ENCODE measurements at regions not wholly inside any gene's neighbourhood (a gene's known extent, or its start where the extent isn't known, plus 50 kb on each side); places are given as distances from the start of the nearest gene placed in this dataset.

DNA sequence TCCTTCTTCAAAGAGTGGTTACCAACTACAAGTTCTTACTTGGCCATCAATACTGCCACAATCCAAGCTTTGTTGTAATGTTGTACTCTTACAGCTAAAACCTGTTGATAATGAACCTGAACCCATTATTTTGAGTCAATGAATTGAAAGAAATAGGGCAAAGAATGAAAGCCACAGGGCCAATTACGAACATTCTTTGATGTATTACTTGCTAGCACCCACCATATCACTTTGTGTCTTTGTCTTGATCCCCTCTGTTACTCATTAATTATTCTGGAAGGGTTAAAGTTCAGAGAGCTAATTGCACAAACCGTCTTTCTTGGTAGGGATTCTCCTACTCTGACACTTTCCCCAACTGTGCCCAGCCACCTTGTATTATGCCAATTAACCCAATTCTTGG lies 53.2 kb upstream of the TFEC start:
- no peak for DNase-seq

DNA sequence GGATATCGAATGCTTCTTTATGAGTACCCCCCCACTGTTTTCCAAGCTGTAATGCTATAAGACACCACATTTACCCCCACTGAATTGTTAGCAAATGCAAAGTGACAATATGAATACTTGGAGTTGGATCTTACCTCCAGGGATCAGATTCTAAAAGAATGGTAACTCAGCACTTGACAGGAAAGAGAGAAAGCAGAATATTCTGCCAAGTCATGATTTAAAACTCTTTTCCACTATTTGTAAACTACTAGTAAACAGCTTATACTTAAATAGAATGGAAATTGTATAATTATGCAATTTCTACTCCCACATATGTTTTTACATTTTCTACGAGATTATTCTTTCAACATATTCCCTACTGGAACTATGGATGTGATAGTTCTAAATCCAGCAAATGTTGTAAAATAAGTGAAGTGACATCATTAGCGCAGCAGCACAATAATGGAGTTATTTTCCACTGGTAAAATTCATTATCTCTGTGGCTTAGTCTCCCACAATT lies 56.0 kb upstream of the TFEC start:
- DNase-seq: no peak

DNA sequence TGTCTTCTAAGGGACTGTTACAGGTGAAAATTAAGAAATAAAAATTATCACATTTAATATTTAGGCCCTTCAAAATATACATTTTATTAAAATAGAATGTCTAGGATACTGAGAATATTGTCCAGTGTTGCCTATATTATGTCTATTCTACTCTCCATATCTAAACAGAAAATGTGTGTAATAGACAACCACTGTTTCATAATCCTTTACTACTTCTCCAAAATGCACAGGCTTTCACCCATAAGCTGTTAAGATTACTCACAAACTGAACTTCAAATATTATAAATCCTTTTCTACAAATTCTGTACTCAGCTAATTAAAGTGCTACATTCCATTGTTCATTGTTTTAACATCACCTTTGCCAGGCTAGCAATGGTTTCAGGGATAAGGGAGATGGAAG lies 56.7 kb upstream of the TFEC start:
- DNase-seq: no peak

DNA sequence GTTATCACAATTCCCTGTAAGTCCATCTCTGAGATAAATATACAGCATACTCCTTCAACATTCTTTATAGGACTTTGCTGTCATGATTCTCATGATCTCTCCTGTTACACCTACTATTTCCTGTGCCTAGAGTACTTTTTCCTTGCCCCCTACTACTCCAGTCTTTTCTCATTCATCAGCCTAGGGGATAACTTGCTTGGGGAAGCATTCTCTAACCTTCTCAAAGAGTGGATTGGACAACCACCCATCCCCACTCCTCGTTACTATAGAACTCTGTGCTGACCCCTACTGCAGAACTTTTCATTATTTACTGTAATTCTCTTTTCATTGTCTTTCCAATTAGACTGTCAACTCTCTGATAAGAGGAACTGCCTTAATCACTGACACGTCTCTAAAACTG lies 57.4 kb upstream of the TFEC start:
- no peak for DNase-seq

DNA sequence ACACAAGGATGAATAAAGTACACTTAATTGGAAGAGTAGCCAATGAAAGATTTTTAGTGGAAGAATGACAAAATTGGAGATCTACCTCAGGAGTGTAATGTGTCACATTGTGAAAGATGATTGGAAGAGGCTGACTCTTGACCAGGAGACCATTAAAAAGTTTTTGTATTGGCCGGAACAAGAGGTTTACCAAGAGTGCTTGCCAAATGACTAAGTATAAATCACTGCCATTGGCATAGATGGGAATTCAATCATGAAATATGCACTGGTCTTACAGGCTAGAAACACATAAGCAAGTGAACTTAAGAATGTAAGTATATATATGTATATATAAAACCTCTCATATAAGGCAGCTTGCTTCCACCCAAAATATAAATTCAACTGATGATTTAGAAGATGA lies 58.7 kb upstream of the TFEC start:
- no peak for DNase-seq

DNA sequence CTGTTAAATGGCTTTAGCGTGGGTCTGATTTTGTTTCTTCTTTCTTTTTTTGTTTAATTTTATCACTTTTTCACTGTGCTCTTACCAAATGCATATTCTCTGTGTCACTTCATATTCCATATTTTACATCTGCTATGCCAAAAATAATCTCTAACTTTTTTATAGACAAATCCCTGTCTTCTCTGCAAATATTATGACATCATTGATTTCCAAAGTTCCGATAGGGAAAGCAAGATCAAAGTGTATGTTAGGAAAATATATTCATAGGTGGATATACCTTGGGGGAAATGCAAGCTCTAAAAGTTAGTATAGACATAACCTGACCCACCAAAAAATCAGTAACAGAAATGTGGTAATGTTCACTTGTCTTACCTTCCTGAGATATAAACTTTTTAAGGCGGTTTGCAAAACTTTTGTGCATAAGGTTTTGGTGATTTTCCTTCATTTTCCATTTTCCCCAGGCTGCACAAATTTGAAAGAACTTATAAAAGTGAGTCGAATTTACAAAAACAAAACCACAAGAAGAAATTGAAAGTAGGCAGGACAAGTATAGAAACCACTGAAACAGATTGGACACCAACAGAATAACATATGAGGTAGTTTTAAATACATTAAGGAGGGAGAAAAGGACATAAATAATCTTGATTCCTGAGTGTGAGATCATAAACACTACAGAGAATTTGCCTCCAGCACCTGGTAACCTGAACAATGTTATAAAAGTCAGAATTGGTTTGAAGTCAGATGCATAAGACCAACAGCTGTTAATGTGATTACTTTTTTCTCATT lies 63.1 kb upstream of the TFEC start:
- DNase-seq: no peak

DNA sequence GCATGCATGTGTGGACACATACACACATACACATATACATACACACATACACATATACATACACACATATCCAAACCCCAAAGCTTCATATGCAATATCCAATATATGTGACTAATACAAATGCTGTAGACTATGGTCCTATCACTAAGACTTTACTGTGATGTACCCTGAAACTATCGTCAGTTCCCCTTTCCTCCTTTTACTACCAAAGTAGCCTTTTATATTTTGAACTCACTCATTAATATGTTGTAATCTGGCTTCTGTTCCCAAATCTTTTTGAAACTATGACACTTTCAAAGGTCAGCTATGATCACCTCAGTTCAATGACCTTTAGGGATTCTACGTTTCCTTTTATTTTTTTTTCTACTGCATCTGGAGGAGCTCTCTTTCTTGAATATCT lies 64.8 kb upstream of the TFEC start:
- no peak for DNase-seq

DNA sequence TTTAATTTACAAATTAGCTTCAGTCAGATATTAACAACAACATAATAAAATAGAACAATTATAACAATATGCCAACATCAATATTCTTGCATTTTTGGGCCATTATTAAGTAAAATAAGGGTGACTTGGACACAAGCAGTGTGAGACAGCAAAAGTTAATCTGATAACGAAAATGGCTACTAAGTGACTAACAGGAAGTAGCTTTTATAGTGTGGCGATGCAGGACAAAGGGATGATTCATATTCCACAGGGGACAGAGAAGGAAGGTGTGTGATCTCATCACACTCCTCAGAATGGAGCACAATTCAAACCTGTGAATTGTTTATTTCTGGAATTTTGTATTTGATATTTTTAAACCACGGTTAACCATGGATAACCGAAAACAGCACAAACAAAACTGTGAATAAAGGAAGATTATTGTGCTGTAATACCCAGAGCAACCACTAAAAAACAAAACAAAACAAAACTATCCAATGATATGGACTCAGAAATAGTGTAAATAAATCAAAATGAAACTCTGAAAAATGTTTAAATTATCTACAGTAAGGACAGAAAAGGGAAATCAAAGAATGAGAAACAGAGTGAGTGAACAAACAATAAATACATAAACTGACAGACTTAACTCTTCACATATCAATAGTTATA lies 66.9 kb upstream of the TFEC start:
- no peak for DNase-seq

DNA sequence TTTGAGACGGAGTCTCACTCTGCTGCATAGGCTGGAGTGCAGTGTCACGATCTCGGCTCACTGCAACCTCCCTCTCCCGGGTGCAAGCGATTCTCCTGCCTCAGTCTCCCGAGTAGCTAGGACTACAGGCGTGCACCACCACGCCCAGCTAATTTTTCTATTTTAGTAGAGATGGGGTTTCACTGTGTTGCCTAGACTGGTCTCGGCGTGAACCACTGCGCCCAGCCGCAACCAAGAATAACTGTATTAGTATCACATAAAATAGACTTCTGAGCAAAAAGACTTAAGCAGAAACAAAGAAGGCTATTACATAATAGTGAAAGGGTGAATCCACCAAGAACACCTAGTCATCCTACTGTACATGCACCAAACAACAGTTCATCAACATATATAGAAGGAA lies 67.6 kb upstream of the TFEC start:
- DNase-seq: no peak

DNA sequence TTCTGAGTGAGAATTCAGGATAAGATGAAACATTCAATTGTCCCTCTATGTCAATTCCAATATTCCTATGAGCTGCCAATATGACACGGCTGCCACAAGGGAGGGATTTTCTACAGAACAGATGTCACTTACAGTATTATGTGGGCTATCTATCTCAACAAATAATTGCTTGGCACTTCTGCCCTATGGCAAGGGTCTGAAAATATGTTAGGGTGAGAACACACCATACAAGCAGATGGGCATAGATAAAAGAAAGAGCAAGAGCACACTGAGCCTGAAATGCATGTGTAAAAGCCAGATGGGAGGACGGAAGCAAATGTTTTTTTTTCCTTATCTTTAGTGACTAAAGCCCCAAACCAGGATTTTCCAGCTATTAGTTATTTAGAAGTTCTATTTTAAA lies 70.1 kb upstream of the TFEC start:
- DNase-seq: no peak

DNA sequence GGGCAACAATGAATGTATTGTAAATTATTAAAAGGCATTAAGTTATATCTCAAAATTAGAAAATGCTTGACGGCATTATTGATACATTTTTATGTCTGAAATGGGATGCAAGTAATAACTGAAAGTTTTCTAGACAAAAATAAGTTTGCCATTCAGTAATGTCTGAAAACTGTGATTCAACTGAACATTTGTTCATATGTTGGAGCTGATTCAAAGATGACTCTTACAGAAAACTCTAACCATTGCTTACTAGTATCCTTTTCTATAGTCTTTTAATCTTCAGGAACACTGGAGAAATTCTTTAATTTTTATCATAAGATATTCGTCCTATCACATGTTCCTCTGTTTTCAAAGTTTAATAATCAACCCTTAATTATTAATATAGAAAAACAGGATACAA lies 71.1 kb upstream of the TFEC start:
- DNase-seq: no peak

DNA sequence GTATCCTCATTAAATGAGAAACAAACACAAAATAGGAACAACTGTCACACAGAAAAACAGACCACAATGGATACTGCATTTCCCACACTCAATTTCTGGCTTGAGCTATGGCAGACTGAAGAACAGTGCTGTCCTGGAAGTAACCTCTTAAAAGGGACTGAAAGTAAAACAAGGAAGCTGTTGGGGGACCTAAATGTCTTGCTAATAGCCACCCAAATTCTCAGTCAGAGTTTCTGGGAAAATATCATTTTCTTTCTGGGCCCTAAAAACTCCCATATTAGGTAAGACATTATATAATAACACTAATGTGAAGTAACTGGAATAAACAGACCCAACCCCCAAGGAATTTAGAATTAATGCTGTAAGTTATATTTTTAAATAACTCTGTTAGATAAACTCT lies 80.9 kb upstream of the TFEC start:
- DNase-seq: no peak

DNA sequence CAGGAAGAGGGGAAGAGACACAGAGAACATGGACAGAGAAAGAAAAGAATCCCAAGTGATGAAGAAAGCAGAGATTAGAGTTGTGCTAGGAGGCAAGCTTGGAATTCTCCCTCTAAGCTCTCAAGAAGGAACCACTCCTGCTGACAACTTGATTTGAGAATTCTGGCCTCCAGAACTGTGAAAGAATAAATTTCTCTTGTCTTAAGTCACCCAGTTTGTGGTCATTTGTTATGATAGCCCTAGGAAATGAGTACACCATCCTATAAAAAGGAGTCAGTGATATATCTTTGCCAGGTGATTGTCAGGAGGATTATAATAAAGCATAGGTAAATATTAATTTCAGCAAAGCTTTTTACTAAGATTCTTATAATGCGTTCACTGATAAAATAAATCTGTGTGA lies 82.7 kb upstream of the TFEC start:
- DNase-seq: no peak

DNA sequence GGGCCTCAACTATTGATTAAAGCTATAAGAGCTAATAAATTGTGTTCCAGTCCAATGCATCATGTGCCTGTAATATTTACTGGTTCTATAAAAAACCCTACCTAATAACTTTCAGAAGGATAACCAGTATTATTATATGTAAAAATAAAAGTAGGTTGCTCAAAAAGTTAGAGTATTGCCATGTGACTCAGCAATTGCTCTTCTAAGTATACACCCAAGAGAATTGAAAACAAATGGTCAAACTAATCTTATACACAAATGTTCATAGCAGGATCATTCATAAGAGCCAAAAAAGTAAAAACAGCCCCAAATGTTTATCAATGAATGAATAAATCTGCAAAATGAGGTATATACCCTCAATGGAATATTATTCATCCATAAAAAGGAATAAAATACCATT lies 89.5 kb upstream of the TES start:
- DNase-seq: no peak

DNA sequence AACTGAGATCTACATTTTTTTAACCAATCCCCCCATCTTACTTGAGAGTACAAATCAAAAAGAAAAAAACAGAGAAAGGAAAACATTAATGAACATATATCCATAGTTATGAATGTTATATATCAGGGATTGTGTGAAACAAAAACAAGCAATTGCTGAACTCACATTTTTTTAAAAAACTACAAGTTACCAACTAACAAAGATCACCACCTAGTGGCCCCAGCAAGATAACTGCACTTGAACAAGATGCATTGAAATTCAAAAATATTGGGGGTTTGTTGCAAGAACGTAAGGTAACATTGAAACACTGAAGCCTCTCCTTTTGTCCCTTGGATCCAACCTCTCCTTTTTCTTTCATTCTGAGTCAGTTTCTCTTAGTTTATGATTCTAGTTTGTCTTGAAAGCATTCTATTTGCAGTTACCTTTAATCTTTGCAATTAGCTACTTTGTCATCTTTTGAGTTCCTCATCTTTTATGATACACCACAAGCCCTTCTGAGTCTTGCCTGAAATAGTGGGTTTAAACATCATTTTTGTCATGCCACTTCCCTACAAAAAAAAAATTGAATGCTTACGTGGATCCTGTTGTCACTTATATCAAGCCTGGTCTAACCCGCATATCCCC lies 87.3 kb upstream of the TES start:
- DNase-seq: peak; percentile 31

DNA sequence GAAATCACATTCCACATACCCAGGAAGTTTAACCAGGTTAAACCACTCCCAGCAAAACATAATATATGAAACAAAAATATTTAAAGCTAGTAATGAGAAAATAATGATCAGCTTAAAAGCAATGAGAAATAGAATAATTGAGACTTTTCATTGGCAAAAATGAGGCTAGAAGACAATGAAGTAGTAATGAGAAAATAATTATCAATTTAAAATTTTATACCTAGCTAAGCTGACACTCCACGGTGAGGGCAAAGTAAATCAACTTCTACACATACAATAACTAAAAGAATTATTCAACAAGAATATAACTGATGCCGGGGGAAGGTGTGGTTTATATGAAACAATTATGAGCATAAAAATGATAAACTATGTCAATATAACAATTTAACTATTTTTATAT lies 82.2 kb upstream of the TES start:
- no peak for DNase-seq

DNA sequence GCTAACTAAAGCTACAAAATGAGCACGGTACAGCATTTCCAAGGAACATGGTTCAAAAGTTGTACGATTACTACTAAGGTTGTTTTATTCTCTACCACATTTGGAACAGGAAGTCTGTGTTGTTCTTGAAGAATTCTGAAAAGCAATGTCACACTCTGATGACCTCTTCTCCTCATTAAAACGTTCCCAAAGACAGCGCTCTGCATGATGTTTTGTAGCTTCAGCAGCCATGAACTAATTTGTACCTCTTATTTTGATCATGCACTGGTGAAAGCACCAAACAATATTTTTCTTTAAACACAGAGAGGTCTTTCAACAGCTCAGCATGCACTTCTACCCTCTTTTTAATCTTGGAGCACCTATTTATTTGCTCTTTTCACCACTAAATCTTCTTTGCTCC lies 75.0 kb upstream of the TES start:
- DNase-seq: no peak

DNA sequence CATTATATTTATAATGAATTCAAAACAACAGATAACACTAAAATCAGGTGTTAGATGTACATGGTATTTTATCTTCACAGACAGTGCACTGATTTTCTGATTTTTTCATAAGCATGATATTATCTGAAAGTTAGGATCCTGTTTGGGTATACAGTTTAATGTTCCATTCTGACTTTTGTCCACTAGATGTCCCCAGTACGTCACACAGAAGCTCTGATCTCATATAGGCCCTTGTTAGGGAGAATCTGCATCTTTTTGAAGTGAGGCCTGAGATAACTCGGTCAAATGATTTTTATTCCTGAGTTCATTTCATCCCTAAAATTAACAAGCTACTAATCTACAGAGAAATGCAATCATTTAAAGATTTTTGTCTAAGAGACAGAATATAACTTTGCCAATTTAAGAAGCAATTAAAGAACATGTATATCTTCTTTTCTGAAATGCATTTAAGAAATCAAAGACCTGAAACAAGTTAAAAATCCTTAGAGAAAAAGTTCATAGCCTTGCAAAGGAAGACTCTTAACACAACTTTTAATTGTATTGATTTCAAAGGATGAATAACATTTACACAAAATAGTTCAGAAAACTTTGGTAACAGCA lies 72.0 kb upstream of the TES start:
- DNase-seq: peak; percentile 46

DNA sequence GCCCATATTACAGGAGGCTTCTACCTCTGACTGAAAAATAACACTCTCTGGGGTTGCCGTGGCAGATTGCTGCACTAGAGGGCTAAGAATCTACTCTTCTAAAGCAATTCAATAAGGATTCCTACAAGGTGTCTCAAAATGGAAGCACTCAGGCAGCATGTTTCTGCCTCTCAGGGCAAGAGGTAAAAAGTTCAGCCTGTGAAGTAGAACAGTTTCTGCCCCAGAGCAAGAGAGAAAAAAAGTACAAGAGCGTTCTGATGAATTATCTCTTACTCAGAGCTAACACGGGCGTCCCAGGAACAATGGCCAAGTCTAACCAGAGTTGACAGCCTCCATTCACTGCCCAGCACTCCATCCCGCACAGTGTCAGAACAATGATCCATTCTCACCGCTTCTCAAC lies 71.3 kb upstream of the TES start:
- DNase-seq: no peak

DNA sequence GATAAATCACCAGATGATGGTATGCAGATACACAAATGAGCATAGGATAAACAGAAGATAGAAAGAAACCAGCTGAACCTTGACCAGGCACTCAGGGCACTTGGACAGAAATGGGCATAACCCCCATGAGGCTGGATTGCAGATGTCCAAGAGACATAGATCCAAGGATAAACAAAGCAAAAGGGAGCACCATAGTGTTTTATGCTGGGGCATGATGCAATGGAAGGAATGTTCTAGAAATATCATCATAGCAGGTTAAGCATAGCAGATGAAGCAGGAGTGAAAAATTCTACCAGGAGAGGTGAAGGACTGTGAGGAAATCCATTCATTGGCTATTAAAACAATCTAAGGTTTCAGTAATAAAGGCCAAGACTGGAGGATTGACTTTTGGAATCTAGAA lies 70.5 kb upstream of the TES start:
- DNase-seq: no peak

DNA sequence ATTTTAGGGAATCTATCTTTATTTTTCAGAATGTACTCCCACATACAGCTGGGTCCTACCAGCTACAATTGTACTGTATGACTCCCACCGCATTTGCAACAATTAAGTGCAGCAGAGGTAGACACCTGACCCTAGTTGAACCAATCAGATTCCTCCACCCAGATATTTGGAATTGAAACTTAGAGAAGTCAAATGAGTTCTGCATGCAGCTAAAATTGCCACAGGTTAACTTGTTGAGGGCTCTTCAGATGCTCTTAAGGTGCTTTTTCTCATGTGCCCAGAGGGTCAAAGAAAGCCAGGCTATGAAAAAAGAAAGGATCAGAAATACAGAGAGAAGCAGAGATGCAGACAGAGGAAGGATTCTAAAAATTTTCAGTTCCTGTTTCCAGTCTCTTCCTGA lies 68.0 kb upstream of the TES start:
- no peak for DNase-seq

DNA sequence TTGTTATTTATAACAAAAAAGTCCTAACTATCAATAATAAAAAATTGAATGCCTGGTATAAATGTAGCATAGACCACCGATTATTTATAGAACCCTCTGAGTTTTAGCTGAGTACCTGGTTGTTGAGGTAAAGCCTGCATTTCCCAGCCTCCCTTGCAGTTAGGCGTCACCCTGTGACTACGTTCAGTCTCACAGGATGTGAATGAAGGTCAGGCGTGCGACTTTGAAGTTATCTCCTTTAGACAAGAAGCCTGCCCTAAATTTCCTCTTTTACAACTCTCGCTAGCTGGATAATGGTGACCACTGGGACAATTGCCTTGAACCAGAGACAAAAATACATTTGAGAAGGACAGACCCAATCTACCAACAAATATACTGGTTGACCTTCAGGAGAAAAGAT lies 67.5 kb upstream of the TES start:
- DNase-seq: no peak

DNA sequence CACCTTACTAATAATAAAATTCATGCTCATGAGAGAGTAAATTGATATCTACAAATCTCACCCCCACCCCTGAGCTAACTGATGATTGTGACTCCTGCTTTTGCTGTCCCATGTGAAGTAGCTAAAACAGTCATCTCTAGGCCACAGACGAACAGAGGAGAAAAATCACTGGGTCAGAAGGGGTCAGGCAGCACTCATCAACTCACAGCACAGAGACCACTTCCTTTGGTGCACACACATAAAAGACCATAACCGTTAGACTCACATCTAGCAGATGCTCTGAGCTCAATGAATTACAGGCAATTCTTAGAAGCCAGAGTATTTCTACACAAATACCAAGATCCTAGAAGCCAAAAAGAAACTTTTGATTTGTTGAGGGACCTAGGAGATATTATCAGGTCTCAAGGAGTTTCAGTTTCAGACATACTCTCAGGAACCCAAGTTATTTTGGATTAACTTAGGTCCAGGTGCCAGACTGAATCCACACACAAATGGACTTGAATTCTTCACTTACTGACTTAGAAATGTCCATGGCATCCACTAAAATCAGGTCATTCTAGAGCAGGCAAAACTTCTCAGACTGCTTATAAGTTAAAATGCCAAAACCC lies 65.0 kb upstream of the TES start:
- no peak for DNase-seq

Measured in hindlimb muscle (tissue), 1 donor.